Colonic mucosa (tissue), 4 donors: ENCODE measurements at regions not wholly inside any gene's neighbourhood (a gene's known extent, or its start where the extent isn't known, plus 50 kb on each side); places are given as distances from the start of the nearest gene placed in this dataset.
"Not testable (repeated sequence)": the region's sequence is repeated elsewhere in the genome, so short reads cannot be mapped to it uniquely, and the experiment has no call there.

Experiments
- DNase-seq: peaks from one replicate; pipeline ENCODE4 v3.0.0-alpha.2; 2020
- H3K27ac ChIP-seq: fragments of 200-600 bp; one replicate; pipeline ENCODE4 v1.8.0; 2021
- H3K27me3 ChIP-seq: fragments of 200-600 bp; one replicate; pipeline ENCODE4 v1.8.0; 2021
- H3K36me3 ChIP-seq: fragments of 200-600 bp; one replicate; pipeline ENCODE4 v1.8.0; 2021
- H3K4me1 ChIP-seq: fragments of 200-600 bp; one replicate; pipeline ENCODE4 v1.8.0; 2021; ENCODE audit warnings: mild to moderate bottlenecking
- H3K4me3 ChIP-seq: fragments of 200-600 bp; one replicate; pipeline ENCODE4 v1.8.0; 2021
- H3K9ac ChIP-seq, 2 donors: one replicate each; pipeline ENCODE4 v1.7.0; 2013; ENCODE audit warnings: control low read depth in 2 of 2, low read depth in 2 of 2, low read length in 2 of 2
- H3K9me3 ChIP-seq: fragments of 200-600 bp; one replicate; pipeline ENCODE4 v1.8.0; 2021
- CTCF ChIP-seq: fragments of 200-600 bp; IDR thresholded peaks from one replicate; pipeline ENCODE4 v1.8.0; 2022; ENCODE audit warnings: antibody characterized with exemption, mild to moderate bottlenecking
- intact Hi-C: fragments of 100-400 bp; cut with DNase I; formaldehyde crosslinking; loops from one replicate; pipeline ENCODE4 v1.14.1; 2022
- donor health status: healthy.
- donor health status: DM: no; HTN: no; CAD: no.
- donor health status: DM: no; HTN: no; CAD: no.

DNA sequence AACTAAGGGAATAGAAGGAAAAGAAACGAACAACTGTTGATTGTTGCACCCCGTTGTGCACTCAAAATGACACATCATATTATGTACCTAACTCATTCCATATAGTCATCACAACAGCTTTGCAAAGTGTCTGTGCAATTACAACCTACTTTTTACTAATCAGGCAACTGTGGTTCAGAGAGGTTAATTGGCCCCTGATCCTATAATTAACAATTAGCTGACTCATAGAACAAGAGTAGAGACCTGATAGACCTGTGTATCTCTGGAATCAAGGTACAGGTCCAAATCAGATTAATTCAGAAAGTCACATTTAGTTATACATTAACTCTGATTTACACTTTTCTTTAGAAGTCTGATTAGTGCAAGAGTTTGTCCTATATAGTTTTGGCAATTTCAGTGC is 122.5 kb upstream of the CDK13 start:
- H3K36me3 ChIP-seq = no peaks in the 10 kb centered on the region
- intact Hi-C loops = no loop called here
- H3K27ac ChIP-seq = no peak overlapping the region
- H3K4me1 ChIP-seq = no peaks in the 10 kb centered on the region
- no peak for DNase-seq
- no peak overlapping the region for H3K9ac ChIP-seq
- H3K9me3 ChIP-seq = no peaks in the 10 kb centered on the region
- TF ChIP-seq CTCF = no peak
- H3K4me3 ChIP-seq = no peak overlapping the region
- no peaks in the 10 kb centered on the region for H3K27me3 ChIP-seq

- Histone ChIP-seq H3K27ac (no peak overlapping the region), H3K36me3 (no peaks in the 10 kb centered on the region), H3K9me3 (no peaks in the 10 kb centered on the region), H3K27me3 (no peaks in the 10 kb centered on the region), H3K4me1 (no peaks in the 10 kb centered on the region), H3K4me3 (no peak overlapping the region), H3K9ac (no peak overlapping the region)
- TF ChIP-seq CTCF = no peak
- intact Hi-C loops = no loop called here
- no peak for DNase-seq
Measured at GRCh38 chr7:39829028-39829427, 121.0 kb upstream of the CDK13 start.

GRCh38 chr7:39832519-39833085 is 117.5 kb upstream of the CDK13 start:
- H3K9me3 ChIP-seq = no peaks in the 10 kb centered on the region
- no peak overlapping the region for H3K27ac ChIP-seq
- TF ChIP-seq CTCF = no peak
- H3K27me3 ChIP-seq = no peaks in the 10 kb centered on the region
- intact Hi-C loops = no loop called here
- no peak overlapping the region for H3K4me3 ChIP-seq
- H3K4me1 ChIP-seq = no peaks in the 10 kb centered on the region
- H3K9ac ChIP-seq = no peak overlapping the region
- no peak for DNase-seq
- H3K36me3 ChIP-seq = no peaks in the 10 kb centered on the region

DNA sequence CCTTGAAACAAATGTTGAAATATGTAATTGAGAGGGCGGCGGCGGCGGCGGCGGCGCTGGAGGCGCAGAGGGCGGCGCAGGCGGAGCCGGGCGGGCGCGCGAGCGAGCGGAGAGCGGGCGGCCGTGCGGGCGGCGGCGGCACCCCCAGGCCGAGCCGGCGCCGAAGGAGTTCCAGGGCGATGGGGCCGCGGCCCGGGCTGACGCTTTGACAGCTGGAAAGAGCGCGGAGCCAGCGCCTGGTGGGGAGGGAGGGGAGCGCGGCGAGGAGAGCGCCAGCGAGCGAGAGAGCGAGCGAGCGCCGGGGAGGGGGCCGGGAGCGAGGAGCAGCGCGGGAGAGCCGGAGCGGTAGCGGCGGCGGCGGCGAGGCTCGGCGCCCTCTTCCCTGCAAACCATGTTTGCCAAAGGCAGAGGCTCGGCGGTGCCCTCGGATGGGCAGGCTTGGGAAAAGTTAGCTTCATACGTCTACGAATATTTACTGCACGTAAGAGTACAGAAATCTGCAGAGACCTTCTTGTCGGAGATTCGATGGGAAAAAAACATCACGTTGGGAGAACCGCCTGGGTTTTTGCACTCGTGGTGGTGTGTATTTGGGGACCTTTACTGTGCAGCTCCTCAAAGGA is 116.8 kb upstream of the CDK13 start:
- H3K36me3 ChIP-seq, H3K27ac ChIP-seq, H3K9ac ChIP-seq, H3K4me1 ChIP-seq, intact Hi-C loops, H3K27me3 ChIP-seq, H3K9me3 ChIP-seq: not testable (repeated sequence)
- peak; percentile 29 for DNase-seq
- H3K4me3 ChIP-seq = peak overlapping the region; percentile 33

DNA sequence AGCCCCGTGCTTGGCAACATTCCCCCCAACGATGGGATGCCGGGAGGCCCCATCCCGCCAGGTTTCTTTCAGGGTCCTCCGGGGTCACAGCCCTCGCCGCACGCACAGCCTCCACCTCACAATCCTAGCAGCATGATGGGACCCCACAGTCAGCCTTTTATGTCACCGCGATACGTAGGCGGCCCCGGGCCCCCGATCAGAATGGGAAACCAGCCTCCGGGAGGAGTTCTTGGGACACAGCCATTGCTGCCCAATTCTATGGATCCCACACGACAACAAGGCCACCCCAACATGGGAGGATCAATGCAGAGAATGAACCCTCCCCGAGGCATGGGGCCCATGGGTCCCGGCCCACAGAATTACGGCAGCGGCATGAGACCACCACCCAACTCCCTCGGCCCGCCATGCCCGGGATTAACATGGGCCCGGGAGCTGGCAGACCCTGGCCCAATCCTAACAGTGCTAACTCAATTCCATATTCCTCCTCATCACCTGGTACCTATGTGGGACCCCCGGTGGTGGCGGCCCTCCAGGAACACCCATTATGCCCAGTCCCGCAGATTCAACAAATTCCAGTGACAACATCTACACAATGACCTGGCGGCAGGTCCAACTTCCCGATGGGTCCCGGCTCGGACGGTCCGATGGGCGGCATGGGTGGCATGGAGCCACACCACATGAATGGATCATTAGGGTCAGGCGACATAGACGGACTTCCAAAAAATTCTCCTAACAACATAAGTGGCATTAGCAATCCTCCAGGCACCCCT is 116.0 kb upstream of the CDK13 start:
- H3K27me3 ChIP-seq, H3K4me3 ChIP-seq, DNase-seq, H3K27ac ChIP-seq, H3K4me1 ChIP-seq, H3K36me3 ChIP-seq, H3K9ac ChIP-seq, intact Hi-C loops, H3K9me3 ChIP-seq: not testable (repeated sequence)

- no peaks in the 10 kb centered on the region for H3K9me3 ChIP-seq
- no peaks in the 10 kb centered on the region for H3K36me3 ChIP-seq
- H3K27ac ChIP-seq = no peak overlapping the region
- no peak for TF ChIP-seq CTCF
- DNase-seq = peak; percentile 22
- H3K4me3 ChIP-seq = no peak overlapping the region
- H3K4me1 ChIP-seq = no peaks in the 10 kb centered on the region
- intact Hi-C loops = no loop called here
- no peak overlapping the region for H3K9ac ChIP-seq
- H3K27me3 ChIP-seq = no peaks in the 10 kb centered on the region
Measured at GRCh38 chr7:39838326-39838725, 111.7 kb upstream of the CDK13 start.
